ENCODE measurements at regions not wholly inside any gene's neighbourhood (a gene's known extent, or its start where the extent isn't known, plus 50 kb on each side); places are given as distances from the start of the nearest gene placed in this dataset.
A peak's percentile ranks its signal among the peaks of the same experiment; 100 is the strongest.

DNA sequence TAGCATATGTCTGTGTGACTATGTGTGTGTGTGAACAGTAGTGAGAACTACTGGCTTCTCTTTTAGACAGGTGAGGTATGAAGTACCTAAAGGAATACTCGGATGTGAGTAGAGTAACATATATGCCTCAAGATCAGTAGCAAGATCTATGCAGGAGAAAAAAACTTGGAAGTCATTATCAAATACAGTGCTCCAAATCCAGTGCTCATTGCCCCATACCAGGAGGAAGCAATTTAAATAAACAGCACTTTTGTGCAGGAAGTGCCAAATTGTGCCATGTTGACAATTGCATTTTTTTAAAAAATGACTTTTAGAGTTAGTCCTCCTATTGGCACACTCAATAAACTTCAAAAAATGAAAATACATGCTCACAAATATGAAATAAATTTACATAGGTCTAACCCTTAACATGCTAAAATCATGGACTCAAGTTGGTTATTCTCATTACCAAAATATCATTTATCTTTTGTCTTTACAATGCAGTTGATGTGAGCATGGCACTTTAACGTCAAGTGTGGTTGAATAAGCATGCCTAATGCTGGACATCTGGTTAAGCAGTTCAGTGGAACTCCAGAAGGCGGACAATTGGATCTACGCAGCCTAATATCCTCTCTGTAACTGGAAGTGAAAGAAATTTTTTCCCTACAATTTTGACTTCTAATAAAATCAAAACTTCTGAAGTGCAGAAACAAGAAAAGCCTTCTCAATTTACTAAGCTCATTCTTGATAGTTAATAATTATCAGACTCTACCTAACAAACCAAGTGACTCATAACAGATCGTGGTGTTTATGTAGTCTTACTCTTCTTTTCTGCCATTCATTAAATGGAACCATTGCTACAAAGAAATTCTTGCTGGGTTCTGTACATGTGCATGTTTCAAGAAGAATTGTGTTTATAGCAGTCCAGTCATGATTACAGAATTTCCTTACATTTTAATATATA lies 195.2 kb downstream of the MDFIC start:
- DNase-seq (no peak), ATAC-seq (peak; percentile 63 to 74 (median 67))
- intact Hi-C loops (cut with DNase I): no loop called here
- Histone ChIP-seq H3K4me1 (peaks cover 0 to 33% (median 12%) of the 10 kb centered on the region in 4 donors), H3K36me3 (no peaks in the 10 kb centered on the region), H3K9me3 (no peaks in the 10 kb centered on the region), H3K27ac (peak overlapping the region; percentile 3 to 64 (median 9)), H3K4me3 (peak overlapping the region in 2 of 3 donors; percentile 12 to 18), H3K27me3 (no peaks in the 10 kb centered on the region)
- WGBS (ENCODE audit: insufficient coverage, low coverage, low lambda C conversion rate, missing lambda C conversion rate): 42% methylated on average over 5 of the region's 5 CpGs
- TF ChIP-seq, protein P1, sequence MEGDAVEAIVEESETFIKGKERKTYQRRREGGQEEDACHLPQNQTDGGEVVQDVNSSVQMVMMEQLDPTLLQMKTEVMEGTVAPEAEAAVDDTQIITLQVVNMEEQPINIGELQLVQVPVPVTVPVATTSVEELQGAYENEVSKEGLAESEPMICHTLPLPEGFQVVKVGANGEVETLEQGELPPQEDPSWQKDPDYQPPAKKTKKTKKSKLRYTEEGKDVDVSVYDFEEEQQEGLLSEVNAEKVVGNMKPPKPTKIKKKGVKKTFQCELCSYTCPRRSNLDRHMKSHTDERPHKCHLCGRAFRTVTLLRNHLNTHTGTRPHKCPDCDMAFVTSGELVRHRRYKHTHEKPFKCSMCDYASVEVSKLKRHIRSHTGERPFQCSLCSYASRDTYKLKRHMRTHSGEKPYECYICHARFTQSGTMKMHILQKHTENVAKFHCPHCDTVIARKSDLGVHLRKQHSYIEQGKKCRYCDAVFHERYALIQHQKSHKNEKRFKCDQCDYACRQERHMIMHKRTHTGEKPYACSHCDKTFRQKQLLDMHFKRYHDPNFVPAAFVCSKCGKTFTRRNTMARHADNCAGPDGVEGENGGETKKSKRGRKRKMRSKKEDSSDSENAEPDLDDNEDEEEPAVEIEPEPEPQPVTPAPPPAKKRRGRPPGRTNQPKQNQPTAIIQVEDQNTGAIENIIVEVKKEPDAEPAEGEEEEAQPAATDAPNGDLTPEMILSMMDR (IDR thresholded peaks at IDR 0.05): no peak
- TF ChIP-seq POLR2A (IDR thresholded peaks at IDR 0.05): no peak

DNA sequence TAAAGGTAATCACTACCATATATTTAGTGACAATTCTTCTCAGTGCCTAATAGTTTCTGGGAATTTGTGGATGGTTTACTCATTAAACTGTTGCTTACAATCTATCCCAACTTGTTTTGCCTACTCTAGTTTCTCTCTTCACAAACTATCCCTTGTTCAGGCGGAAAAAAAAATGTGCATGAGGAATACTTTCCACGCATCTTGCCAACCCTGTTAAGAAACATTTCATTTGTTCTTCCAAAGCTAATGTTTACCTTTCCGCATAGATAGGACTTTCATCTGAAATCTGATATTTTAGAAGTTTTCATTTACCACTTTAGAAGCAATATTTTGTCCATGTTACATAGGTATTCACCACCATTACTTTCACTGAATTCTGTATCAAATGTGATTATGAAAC lies 191.9 kb downstream of the MDFIC start:
- DNase-seq: peak in 1 of 3 donors; percentile 61
- Histone ChIP-seq H3K9me3 (no peaks in the 10 kb centered on the region), H3K27me3 (no peaks in the 10 kb centered on the region), H3K4me1 (peaks cover 0 to 57% (median 18%) of the 10 kb centered on the region in 4 donors), H3K27ac (peak overlapping the region; percentile 59 to 90 (median 80)), H3K36me3 (no peaks in the 10 kb centered on the region), H3K4me3 (no peak overlapping the region)
- intact Hi-C loops (cut with DNase I): no loop called here
- WGBS (ENCODE audit: insufficient coverage, low coverage, low lambda C conversion rate, missing lambda C conversion rate): 34% methylated on average over 3 of the region's 3 CpGs
- peak; percentile 8 for TF ChIP-seq POLR2A (IDR thresholded peaks at IDR 0.05)
- TF ChIP-seq, protein P1 (IDR thresholded peaks at IDR 0.05): no peak
- ATAC-seq: peak; percentile 67 to 84 (median 77)

DNA sequence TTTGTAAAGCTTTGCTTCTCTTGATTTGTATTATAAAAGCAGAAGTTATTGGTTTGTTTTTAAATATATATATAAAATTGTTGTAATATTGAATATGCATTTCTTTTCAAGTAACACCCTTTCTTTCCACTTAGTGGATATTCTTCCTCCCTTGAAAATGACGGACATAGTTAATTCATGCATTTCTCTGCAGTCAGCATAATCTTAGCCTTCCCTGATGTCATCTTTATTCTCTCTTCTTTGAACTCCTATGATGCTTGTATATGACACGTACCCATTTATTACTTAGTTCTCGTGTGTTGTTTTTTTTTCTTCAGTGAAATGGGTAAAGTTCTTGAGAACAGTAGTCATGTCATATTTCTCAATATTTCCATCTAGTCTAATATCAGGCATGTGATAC lies 191.2 kb downstream of the MDFIC start:
- H3K4me3 ChIP-seq: no peak overlapping the region
- ATAC-seq (no peak), DNase-seq (no peak)

DNA sequence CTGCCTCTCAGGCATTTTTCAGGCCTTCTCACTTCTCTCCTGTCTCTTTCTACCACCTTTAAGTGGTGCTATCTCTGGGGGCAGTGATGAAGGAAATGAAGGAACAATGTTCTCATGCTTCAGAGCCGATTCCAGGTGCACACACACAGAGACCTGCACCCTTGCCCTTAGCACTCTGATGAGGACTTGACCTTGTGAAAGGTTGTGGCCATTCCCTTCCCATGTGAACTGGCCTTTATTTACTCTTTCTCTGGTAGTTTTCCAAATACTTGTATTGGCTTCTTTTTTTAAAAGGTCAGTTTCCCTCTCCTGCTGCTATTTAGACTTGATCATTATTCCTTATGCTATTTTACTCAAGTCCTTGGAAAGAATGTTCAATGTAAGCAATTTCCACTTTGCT lies 188.6 kb downstream of the MDFIC start:
- TF ChIP-seq, protein P1 (IDR thresholded peaks at IDR 0.05): no peak
- no peak for TF ChIP-seq POLR2A (IDR thresholded peaks at IDR 0.05)
- H3K27ac ChIP-seq: peak overlapping the region; percentile 35 to 90 (median 79)
- H3K4me3 ChIP-seq: no peak overlapping the region
- peaks cover 0 to 53% (median 14%) of the 10 kb centered on the region in 4 donors for H3K4me1 ChIP-seq
- 11% methylated on average over 1 of the region's 1 CpG for WGBS (ENCODE audit: insufficient coverage, low coverage, low lambda C conversion rate, missing lambda C conversion rate)
- H3K27me3 ChIP-seq: no peaks in the 10 kb centered on the region
- no peaks in the 10 kb centered on the region for H3K36me3 ChIP-seq
- no peaks in the 10 kb centered on the region for H3K9me3 ChIP-seq
- intact Hi-C loops (cut with DNase I): no loop called here
- DNase-seq: peak; percentile 24 to 79 (median 72)
- ATAC-seq: peak; percentile 86 to 96 (median 92)

More for the DNA sequence above, 191.2 kb downstream of the MDFIC start:
- TF ChIP-seq, protein P1 (IDR thresholded peaks at IDR 0.05): no peak
- no peak for TF ChIP-seq POLR2A (IDR thresholded peaks at IDR 0.05)
- Histone ChIP-seq H3K9me3 (no peaks in the 10 kb centered on the region), H3K27ac (peak overlapping the region; percentile 49 to 90 (median 79)), H3K27me3 (no peaks in the 10 kb centered on the region), H3K4me1 (peaks cover 0 to 57% (median 18%) of the 10 kb centered on the region in 4 donors), H3K36me3 (no peaks in the 10 kb centered on the region)
- intact Hi-C loops (cut with DNase I): no loop called here
- WGBS (ENCODE audit: insufficient coverage, low coverage, low lambda C conversion rate, missing lambda C conversion rate): 66% methylated on average over 3 of the region's 3 CpGs

Data from right lobe of liver (tissue), 6 donors.